Gastroesophageal sphincter (tissue), 3 donors: ENCODE measurements at regions not wholly inside any gene's neighbourhood (a gene's known extent, or its start where the extent isn't known, plus 50 kb on each side); places are given as distances from the start of the nearest gene placed in this dataset.

Experiments used
- CTCF ChIP-seq, 4 experiments: fragments of 200-600 bp in 2 of 4; fragments of 450-650 bp in 2 of 4; sonication (generic) in 1 of 4; IDR thresholded peaks; one replicate each; pipeline ENCODE4 v1.5.1; 2017 to 2019; ENCODE audit warnings: antibody characterized with exemption in 4 of 4, mild to moderate bottlenecking in 2 of 4, moderate library complexity in 2 of 4
- EP300 ChIP-seq: sonication (generic); formaldehyde crosslinking; IDR thresholded peaks from one replicate; pipeline ENCODE4 v1.6.1; 2017; ENCODE audit warnings: antibody characterized with exemption, mild to moderate bottlenecking
- POLR2A ChIP-seq, 2 donors: fragments of 450-650 bp; IDR thresholded peaks; one replicate each; pipeline ENCODE4 v1.6.1; 2017; ENCODE audit warnings: antibody characterized with exemption in 2 of 2, mild to moderate bottlenecking in 2 of 2, moderate library complexity in 1 of 2
- POLR2AphosphoS5 ChIP-seq: sonication (generic); formaldehyde crosslinking; IDR thresholded peaks from one replicate; pipeline ENCODE4 v1.6.1; 2017; ENCODE audit warnings: antibody characterized with exemption

- TF ChIP-seq CTCF (IDR thresholded peaks at IDR 0.05) = no peak
- no peak for TF ChIP-seq EP300
- TF ChIP-seq POLR2AphosphoS5 = no peak
- no peak for TF ChIP-seq POLR2A (IDR thresholded peaks at IDR 0.05)
Measured at GRCh38 chr10:130786365-130786966, 525.1 kb downstream of the TCERG1L start.
